ENCODE measurements at regions not wholly inside any gene's neighbourhood (a gene's known extent, or its start where the extent isn't known, plus 50 kb on each side); places are given as distances from the start of the nearest gene placed in this dataset.

DNA sequence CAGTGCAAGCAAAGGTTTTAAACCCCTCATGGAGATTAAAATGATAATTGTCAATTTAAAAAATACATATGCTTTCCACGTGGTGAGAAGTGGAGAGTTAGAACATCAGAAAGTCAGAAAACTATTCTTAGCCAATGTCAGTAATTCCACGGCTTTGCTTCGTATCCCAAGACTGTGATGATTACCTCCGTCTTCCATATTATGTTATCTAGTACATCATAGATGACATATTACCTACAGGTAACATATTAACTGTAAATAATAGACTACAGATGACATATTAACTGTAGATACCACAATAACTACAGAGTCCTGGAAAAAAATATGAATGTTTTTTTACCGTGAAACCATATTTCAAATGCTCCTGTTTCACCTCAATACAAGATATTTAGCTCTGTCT lies 579.4 kb upstream of the PFKP start:
- Mint-ChIP-seq H3K4me1 (no peaks in the 10 kb centered on the region), H3K27me3 (ENCODE audit: insufficient read depth, low read depth, poor library complexity) (peaks cover 2% of the 10 kb centered on the region), H3K36me3 (ENCODE audit: low read depth) (no peaks in the 10 kb centered on the region), H3K9me3 (no peaks in the 10 kb centered on the region), H3K4me3 (no peak overlapping the region), H3K27ac (no peak overlapping the region)
- no peaks in the 10 kb centered on the region for H3K36me3 ChIP-seq (ENCODE audit: insufficient read depth)
- TF ChIP-seq ZNF114 (CRISPR knock-in tag; IDR thresholded peaks at IDR 0.05) (no peak), CREB1 (CRISPR knock-in tag; IDR thresholded peaks at IDR 0.05; ENCODE audit: low read depth) (no peak), STAT1 (IDR thresholded peaks at IDR 0.05; ENCODE audit: unreplicated experiment) (no peak), ZNF331 (CRISPR knock-in tag; IDR thresholded peaks at IDR 0.05; ENCODE audit: low read depth) (no peak), REST (IDR thresholded peaks at IDR 0.05; ENCODE audit: unreplicated experiment) (no peak), NANOG (IDR thresholded peaks at IDR 0.05; ENCODE audit: borderline replicate concordance) (no peak), JUNB (IDR thresholded peaks at IDR 0.05; ENCODE audit: unreplicated experiment) (no peak), ZNF462 (CRISPR knock-in tag; IDR thresholded peaks at IDR 0.05) (no peak)
- TF ChIP-seq, protein P1, sequence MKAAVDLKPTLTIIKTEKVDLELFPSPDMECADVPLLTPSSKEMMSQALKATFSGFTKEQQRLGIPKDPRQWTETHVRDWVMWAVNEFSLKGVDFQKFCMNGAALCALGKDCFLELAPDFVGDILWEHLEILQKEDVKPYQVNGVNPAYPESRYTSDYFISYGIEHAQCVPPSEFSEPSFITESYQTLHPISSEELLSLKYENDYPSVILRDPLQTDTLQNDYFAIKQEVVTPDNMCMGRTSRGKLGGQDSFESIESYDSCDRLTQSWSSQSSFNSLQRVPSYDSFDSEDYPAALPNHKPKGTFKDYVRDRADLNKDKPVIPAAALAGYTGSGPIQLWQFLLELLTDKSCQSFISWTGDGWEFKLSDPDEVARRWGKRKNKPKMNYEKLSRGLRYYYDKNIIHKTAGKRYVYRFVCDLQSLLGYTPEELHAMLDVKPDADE (IDR thresholded peaks at IDR 0.05): no peak
- TF ChIP-seq, protein P2, sequence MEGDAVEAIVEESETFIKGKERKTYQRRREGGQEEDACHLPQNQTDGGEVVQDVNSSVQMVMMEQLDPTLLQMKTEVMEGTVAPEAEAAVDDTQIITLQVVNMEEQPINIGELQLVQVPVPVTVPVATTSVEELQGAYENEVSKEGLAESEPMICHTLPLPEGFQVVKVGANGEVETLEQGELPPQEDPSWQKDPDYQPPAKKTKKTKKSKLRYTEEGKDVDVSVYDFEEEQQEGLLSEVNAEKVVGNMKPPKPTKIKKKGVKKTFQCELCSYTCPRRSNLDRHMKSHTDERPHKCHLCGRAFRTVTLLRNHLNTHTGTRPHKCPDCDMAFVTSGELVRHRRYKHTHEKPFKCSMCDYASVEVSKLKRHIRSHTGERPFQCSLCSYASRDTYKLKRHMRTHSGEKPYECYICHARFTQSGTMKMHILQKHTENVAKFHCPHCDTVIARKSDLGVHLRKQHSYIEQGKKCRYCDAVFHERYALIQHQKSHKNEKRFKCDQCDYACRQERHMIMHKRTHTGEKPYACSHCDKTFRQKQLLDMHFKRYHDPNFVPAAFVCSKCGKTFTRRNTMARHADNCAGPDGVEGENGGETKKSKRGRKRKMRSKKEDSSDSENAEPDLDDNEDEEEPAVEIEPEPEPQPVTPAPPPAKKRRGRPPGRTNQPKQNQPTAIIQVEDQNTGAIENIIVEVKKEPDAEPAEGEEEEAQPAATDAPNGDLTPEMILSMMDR (conservative IDR thresholded peaks at IDR 0.05; ENCODE audit: low read depth in 2 of 2): no peak
- H3K9me2 ChIP-seq (ENCODE audit: insufficient read depth): no peaks in the 10 kb centered on the region
- no peak overlapping the region for H3K4me2 ChIP-seq
- no peak overlapping the region for H2AFZ ChIP-seq
- H3K4me3 ChIP-seq: no peak overlapping the region
- H3K27ac ChIP-seq (ENCODE audit: low read depth): no peak overlapping the region
- H3K4me1 ChIP-seq (ENCODE audit: insufficient read depth): no peaks in the 10 kb centered on the region
- H4K20me1 ChIP-seq (replicated peaks; ENCODE audit: insufficient read depth): no peaks in the 10 kb centered on the region
- H3K27me3 ChIP-seq (ENCODE audit: insufficient read depth): no peaks in the 10 kb centered on the region
- no peaks in the 10 kb centered on the region for H3F3A ChIP-seq (replicated peaks; ENCODE audit: low read depth)
- DNase-seq (ENCODE audit: low spot score): no peak
- no peak for ATAC-seq
- no peaks in the 10 kb centered on the region for H3K79me2 ChIP-seq (replicated peaks; ENCODE audit: insufficient read depth)
